ENCODE measurements at regions not wholly inside any gene's neighbourhood (a gene's known extent, or its start where the extent isn't known, plus 50 kb on each side); places are given as distances from the start of the nearest gene placed in this dataset.

DNA sequence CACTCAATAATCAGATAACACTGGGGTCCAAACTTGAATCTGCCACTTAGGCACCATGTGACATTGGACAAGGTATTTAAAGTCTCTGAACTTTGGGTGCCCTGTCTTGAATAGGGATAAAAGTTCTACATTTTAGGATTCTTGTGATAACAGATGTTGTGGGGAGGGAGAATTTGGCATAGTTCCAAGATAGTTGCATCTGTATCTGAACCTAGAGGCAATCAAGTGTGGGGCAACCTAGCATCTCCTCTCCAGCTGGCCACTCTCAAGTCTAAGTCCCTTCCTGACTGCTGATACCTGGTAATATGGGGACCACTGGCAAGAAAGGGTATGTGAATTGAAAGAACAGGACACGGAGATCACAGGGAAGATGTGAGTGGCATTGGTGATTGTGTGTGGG is 256.1 kb downstream of the FOXO1 start:
- intact Hi-C loops (cut with micrococcal nuclease) = no loop called here
- Histone ChIP-seq H4K20me1 (ENCODE audit: insufficient read depth, low read length) (no peaks in the 10 kb centered on the region), H3K27ac (ENCODE audit: low read depth in 1 of 2, low read length in 2 of 2) (no peak overlapping the region), H3K9me3 (replicated peaks in 1 of 2; ENCODE audit: control insufficient read depth in 1 of 2, insufficient read depth in 1 of 2, low read length in 2 of 2) (peaks cover 0 to 7% of the 10 kb centered on the region in 2 donors), H3K79me2 (ENCODE audit: insufficient read depth, low read length) (no peaks in the 10 kb centered on the region), H3K9ac (ENCODE audit: insufficient read depth, low read length, poor library complexity, severe bottlenecking) (no peak overlapping the region), H3K36me3 (replicated peaks in 1 of 2; ENCODE audit: control insufficient read depth in 1 of 2, insufficient read depth in 2 of 2, low read length in 2 of 2) (no peaks in the 10 kb centered on the region), H3K4me1 (ENCODE audit: control insufficient read depth in 1 of 2, insufficient read depth in 2 of 2, low read length in 2 of 2) (no peaks in the 10 kb centered on the region), H2AFZ (ENCODE audit: insufficient read depth, low read depth, low read length, poor library complexity, severe bottlenecking) (no peak overlapping the region), H3K4me3 (replicated peaks in 1 of 3; ENCODE audit: low read depth in 2 of 3, low read length in 3 of 3) (no peak overlapping the region), H3K27me3 (ENCODE audit: control insufficient read depth in 2 of 2, insufficient read depth in 2 of 2, low read length in 2 of 2) (no peaks in the 10 kb centered on the region), H3K4me2 (replicated peaks; ENCODE audit: extremely low read depth, low read length, poor library complexity, severe bottlenecking) (no peak overlapping the region)
- Mint-ChIP-seq H3K27ac (no peak overlapping the region), H3K27me3 (ENCODE audit: low read depth in 3 of 3) (peaks cover 0 to 3% (median 0%) of the 10 kb centered on the region in 3 donors), H3K9me3 (peaks cover 0 to 16% (median 7%) of the 10 kb centered on the region in 7 donors), H3K4me3 (no peak overlapping the region), H3K36me3 (peaks cover 0 to 3% of the 10 kb centered on the region in 2 donors), H3K4me1 (peaks cover 8% of the 10 kb centered on the region)
- 100% methylated on average over 1 of the region's 1 CpG for WGBS (ENCODE audit: insufficient coverage)
- no peak for DNase-seq
- TF ChIP-seq, protein P1, sequence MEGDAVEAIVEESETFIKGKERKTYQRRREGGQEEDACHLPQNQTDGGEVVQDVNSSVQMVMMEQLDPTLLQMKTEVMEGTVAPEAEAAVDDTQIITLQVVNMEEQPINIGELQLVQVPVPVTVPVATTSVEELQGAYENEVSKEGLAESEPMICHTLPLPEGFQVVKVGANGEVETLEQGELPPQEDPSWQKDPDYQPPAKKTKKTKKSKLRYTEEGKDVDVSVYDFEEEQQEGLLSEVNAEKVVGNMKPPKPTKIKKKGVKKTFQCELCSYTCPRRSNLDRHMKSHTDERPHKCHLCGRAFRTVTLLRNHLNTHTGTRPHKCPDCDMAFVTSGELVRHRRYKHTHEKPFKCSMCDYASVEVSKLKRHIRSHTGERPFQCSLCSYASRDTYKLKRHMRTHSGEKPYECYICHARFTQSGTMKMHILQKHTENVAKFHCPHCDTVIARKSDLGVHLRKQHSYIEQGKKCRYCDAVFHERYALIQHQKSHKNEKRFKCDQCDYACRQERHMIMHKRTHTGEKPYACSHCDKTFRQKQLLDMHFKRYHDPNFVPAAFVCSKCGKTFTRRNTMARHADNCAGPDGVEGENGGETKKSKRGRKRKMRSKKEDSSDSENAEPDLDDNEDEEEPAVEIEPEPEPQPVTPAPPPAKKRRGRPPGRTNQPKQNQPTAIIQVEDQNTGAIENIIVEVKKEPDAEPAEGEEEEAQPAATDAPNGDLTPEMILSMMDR (IDR thresholded peaks at IDR 0.05) = no peak

DNA sequence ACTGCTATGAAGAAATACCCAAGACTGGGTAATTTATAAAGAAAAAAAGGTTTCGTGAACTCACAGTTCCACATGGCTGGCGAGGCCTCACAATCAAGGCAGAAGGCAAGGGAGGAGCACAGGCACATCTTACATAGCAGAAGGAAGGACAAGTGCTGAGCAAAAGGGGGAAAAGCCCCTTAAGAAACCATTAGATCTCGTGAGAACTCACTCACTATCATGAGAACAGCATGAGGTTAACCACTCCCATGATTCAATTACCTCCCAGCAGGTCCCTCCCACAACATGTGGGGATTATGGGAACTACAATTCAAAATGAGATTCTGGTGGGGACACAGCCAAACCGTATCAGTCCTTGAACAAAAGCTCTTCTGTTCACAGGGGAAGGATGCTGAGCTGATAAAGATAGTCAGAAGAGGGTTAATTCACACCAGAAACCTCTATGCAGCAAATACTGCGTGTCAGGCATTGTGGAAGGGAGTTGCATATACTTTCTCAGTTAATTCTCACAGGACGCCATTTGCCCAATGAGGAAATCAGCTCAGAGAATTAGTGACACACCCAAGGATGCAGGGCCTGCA is 246.2 kb downstream of the FOXO1 start:
- Histone ChIP-seq H3K27ac (ENCODE audit: low read depth in 1 of 2, low read length in 2 of 2) (peak overlapping the region in 1 of 2 donors; percentile 33), H3K4me2 (replicated peaks; ENCODE audit: extremely low read depth, low read length, poor library complexity, severe bottlenecking) (no peak overlapping the region), H3K36me3 (replicated peaks in 1 of 2; ENCODE audit: control insufficient read depth in 1 of 2, insufficient read depth in 2 of 2, low read length in 2 of 2) (no peaks in the 10 kb centered on the region), H3K9ac (ENCODE audit: insufficient read depth, low read length, poor library complexity, severe bottlenecking) (no peak overlapping the region), H4K20me1 (ENCODE audit: insufficient read depth, low read length) (no peaks in the 10 kb centered on the region), H3K27me3 (ENCODE audit: control insufficient read depth in 2 of 2, insufficient read depth in 2 of 2, low read length in 2 of 2) (no peaks in the 10 kb centered on the region), H3K4me1 (ENCODE audit: control insufficient read depth in 1 of 2, insufficient read depth in 2 of 2, low read length in 2 of 2) (peaks cover 29 to 32% of the 10 kb centered on the region in 2 donors), H3K9me3 (replicated peaks in 1 of 2; ENCODE audit: control insufficient read depth in 1 of 2, insufficient read depth in 1 of 2, low read length in 2 of 2) (no peaks in the 10 kb centered on the region), H3K4me3 (replicated peaks in 1 of 3; ENCODE audit: low read depth in 2 of 3, low read length in 3 of 3) (no peak overlapping the region), H3K79me2 (ENCODE audit: insufficient read depth, low read length) (no peaks in the 10 kb centered on the region), H2AFZ (ENCODE audit: insufficient read depth, low read depth, low read length, poor library complexity, severe bottlenecking) (peak overlapping the region; percentile 68)
- Mint-ChIP-seq H3K4me3 (no peak overlapping the region), H3K36me3 (no peaks in the 10 kb centered on the region), H3K27me3 (ENCODE audit: low read depth in 3 of 3) (peaks cover 0 to 1% (median 0%) of the 10 kb centered on the region in 3 donors), H3K9me3 (peaks cover 0 to 6% (median 3%) of the 10 kb centered on the region in 7 donors), H3K4me1 (peaks cover 31% of the 10 kb centered on the region), H3K27ac (peak overlapping the region in 3 of 7 donors; percentile 27 to 82 (median 58))
- intact Hi-C loops (cut with micrococcal nuclease) = no loop called here
- DNase-seq = no peak
- TF ChIP-seq, protein P1 (IDR thresholded peaks at IDR 0.05) = no peak
- 100% methylated on average over 2 of the region's 6 CpGs for WGBS (ENCODE audit: insufficient coverage)
